Mesenchymal stem cell (in vitro differentiated cells and primary cell): ENCODE measurements at regions not wholly inside any gene's neighbourhood (a gene's known extent, or its start where the extent isn't known, plus 50 kb on each side); places are given as distances from the start of the nearest gene placed in this dataset.

Experiments used
- DNase-seq: peaks from one replicate; pipeline ENCODE4 v3.0.0-alpha.2; 2013
- H2AFZ ChIP-seq: one replicate; pipeline ENCODE4 v1.6.1; 2013; ENCODE audit warnings: low read depth, mild to moderate bottlenecking, control low read depth, inconsistent platforms, low read length, moderate library complexity
- H2AK5ac ChIP-seq: 2 replicates; pipeline ENCODE4 v1.6.1; 2013; ENCODE audit warnings: low read length, moderate library complexity, mild to moderate bottlenecking, inconsistent platforms; ENCODE audit not compliant: severe bottlenecking
- H2BK120ac ChIP-seq: one replicate; pipeline ENCODE4 v1.6.1; 2013; ENCODE audit warnings: low read depth, mild to moderate bottlenecking, inconsistent platforms, low read length, moderate library complexity
- H2BK12ac ChIP-seq, 2 experiments: one replicate each; pipeline ENCODE4 v1.6.1; 2013; ENCODE audit warnings: inconsistent platforms in 2 of 2, low read length in 2 of 2, mild to moderate bottlenecking in 2 of 2, moderate library complexity in 2 of 2, control low read depth in 1 of 2
- H2BK15ac ChIP-seq: one replicate; pipeline ENCODE4 v1.6.1; 2013; ENCODE audit warnings: mild to moderate bottlenecking, low read depth, inconsistent platforms; ENCODE audit not compliant: poor library complexity, severe bottlenecking
- H2BK5ac ChIP-seq: 2 replicates; pipeline ENCODE4 v1.6.1; 2013; ENCODE audit warnings: low read depth, mild to moderate bottlenecking, low read length, control low read depth, inconsistent platforms; ENCODE audit not compliant: poor library complexity, severe bottlenecking
- H3K14ac ChIP-seq, 2 experiments: one replicate each; pipeline ENCODE4 v1.6.1; 2013; ENCODE audit warnings: inconsistent platforms in 2 of 2, low read length in 2 of 2, control low read depth in 1 of 2, mild to moderate bottlenecking in 1 of 2, moderate library complexity in 1 of 2
- H3K18ac ChIP-seq, 2 experiments: one replicate each; pipeline ENCODE4 v1.6.1; 2013; ENCODE audit warnings: inconsistent platforms in 2 of 2, low read length in 2 of 2, control low read depth in 1 of 2, low read depth in 1 of 2, mild to moderate bottlenecking in 1 of 2
- H3K23ac ChIP-seq, 2 experiments: one replicate each; pipeline ENCODE4 v1.6.1; 2013; ENCODE audit warnings: inconsistent platforms in 2 of 2, low read length in 2 of 2, mild to moderate bottlenecking in 2 of 2, moderate library complexity in 2 of 2, control low read depth in 1 of 2
- H3K27ac ChIP-seq: 2 replicates; pipeline ENCODE4 v1.5.1; 2013; ENCODE audit warnings: mild to moderate bottlenecking, moderate library complexity, low read length, control low read depth, inconsistent platforms; ENCODE audit not compliant: poor library complexity, severe bottlenecking
- H3K27me3 ChIP-seq, 2 experiments: 2 replicates each; pipeline versions ENCODE4 v1.6.1 to v1.7.0; 2013; ENCODE audit warnings: low read length in 2 of 2, mild to moderate bottlenecking in 2 of 2, moderate library complexity in 2 of 2, control low read depth in 1 of 2, inconsistent platforms in 1 of 2; ENCODE audit not compliant: control insufficient read depth in 1 of 2, insufficient read depth in 1 of 2
- H3K36me3 ChIP-seq, 2 experiments: 2 replicates each; pipeline versions ENCODE4 v1.6.1 to v1.7.0; 2013; ENCODE audit warnings: low read length in 2 of 2, control low read depth in 1 of 2, inconsistent platforms in 1 of 2, low read depth in 1 of 2, mild to moderate bottlenecking in 1 of 2; ENCODE audit not compliant: insufficient read depth in 2 of 2, control insufficient read depth in 1 of 2
- H3K4ac ChIP-seq, 2 experiments: one replicate each; pipeline ENCODE4 v1.6.1; 2013; ENCODE audit warnings: inconsistent platforms in 2 of 2, low read length in 2 of 2, mild to moderate bottlenecking in 2 of 2, moderate library complexity in 2 of 2, control low read depth in 1 of 2, low read depth in 1 of 2
- H3K4me1 ChIP-seq: 2 replicates; pipeline ENCODE4 v1.6.1; 2013; ENCODE audit warnings: low read depth, low read length, control low read depth; ENCODE audit not compliant: control insufficient read depth, insufficient read depth
- H3K4me2 ChIP-seq: 2 replicates; pipeline ENCODE4 v1.6.1; 2013; ENCODE audit warnings: low read length, mild to moderate bottlenecking, inconsistent platforms; ENCODE audit not compliant: poor library complexity, severe bottlenecking
- H3K4me3 ChIP-seq, 2 experiments: 2 replicates each; pipeline versions ENCODE4 v1.5.1 to v1.7.0; 2013; ENCODE audit warnings: low read length in 2 of 2, mild to moderate bottlenecking in 2 of 2, control low read depth in 1 of 2, low read depth in 1 of 2; ENCODE audit not compliant: insufficient read depth in 1 of 2
- H3K79me1 ChIP-seq: replicated peaks from 2 replicates; pipeline ENCODE4 v1.6.1; 2013; ENCODE audit warnings: mild to moderate bottlenecking, control low read depth, low read length, inconsistent platforms; ENCODE audit not compliant: poor library complexity, severe bottlenecking
- H3K9ac ChIP-seq: 2 replicates; pipeline ENCODE4 v1.7.0; 2013; ENCODE audit warnings: mild to moderate bottlenecking, low read length, moderate library complexity
- H3K9me3 ChIP-seq: 2 replicates; pipeline ENCODE4 v1.7.0; 2013; ENCODE audit warnings: mild to moderate bottlenecking, low read length; ENCODE audit not compliant: control insufficient read depth
- H4K8ac ChIP-seq: one replicate; pipeline ENCODE4 v1.6.1; 2013; ENCODE audit warnings: inconsistent platforms, mild to moderate bottlenecking, low read length, moderate library complexity
- H4K91ac ChIP-seq: one replicate; pipeline ENCODE4 v1.6.1; 2013; ENCODE audit warnings: mild to moderate bottlenecking, low read length, inconsistent platforms
- WGBS: methylation state at CpG from one replicate; pipeline ENCODE4 v1.1.7; 2013; ENCODE audit warnings: mixed read lengths; 5-methylcytosine and 5-hydroxymethylcytosine counted together

DNA sequence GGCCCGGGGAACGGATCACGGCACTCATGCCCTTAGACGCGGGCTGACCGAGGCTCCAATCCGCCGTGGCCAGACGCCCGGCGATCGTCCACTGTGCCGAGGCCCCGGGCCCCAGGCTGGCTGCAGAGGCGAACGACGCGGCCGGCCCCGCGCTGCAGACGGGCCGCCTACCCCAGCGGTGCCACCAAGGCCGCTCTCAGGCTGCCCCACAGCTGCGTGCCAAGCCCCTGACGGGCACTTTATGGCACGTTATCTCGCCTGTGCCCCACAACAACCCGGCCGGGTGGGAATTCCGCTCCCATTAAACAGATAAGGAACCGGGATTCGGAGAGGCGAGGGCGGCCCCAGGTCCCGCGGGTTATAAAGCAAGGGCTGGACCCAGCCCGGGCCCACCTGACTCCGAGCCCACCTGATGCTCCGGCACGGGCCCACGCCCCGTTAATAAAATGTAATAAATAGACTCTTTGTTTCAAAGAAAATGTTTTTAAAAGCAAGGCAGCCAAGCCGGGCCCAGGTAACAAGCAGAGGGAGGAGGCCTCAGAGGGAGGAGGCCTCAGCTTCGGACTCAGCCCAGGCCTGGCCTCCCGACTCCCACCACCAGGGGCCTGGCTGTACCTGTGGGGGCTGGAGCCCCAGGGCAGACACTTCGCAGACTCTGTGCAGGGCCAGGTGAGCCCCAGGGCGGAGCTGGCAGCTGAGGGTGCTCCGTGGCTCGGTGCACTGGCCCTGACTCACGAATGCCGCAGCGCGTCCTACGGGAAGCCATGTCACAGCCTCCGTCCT is 79.7 kb downstream of the FOXL3 start:
- Histone ChIP-seq H3K9me3 (no peaks in the 10 kb centered on the region), H3K4me3 (no peak overlapping the region), H2BK120ac (no peak overlapping the region), H3K14ac (no peak overlapping the region), H3K18ac (no peak overlapping the region), H4K8ac (no peak overlapping the region), H4K91ac (peak overlapping the region; percentile 46), H2BK5ac (no peak overlapping the region), H2BK12ac (no peak overlapping the region), H3K4ac (no peak overlapping the region), H2BK15ac (no peak overlapping the region), H2AK5ac (no peak overlapping the region), H3K36me3 (no peaks in the 10 kb centered on the region), H2AFZ (no peak overlapping the region), H3K4me2 (no peak overlapping the region), H3K79me1 (no peaks in the 10 kb centered on the region), H3K23ac (no peak overlapping the region), H3K4me1 (peaks cover 11% of the 10 kb centered on the region), H3K9ac (no peak overlapping the region), H3K27ac (no peak overlapping the region), H3K27me3 (peaks cover 22 to 48% of the 10 kb centered on the region in 2 experiments)
- WGBS: 93% methylated on average over 57 of the region's 57 CpGs
- no peak for DNase-seq

DNA sequence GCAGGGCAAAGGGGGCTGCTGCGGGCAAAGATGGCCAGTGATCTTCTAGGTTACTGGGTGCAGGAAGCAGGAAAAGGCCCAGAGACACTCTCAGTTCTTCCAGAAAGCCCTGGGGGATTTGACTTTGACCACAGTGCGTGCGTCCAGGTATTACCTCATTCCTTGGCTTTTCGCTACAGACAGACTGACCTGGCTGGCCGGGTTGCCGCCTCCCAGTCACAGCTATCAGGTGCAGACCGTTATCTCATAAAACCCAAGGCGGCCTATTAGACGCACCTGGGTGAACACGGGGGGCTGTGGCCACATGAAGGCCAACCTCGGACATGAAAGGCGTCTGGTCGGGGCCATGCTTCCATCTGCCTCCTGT is 80.3 kb downstream of the FOXL3 start:
- H3K4me1 ChIP-seq: peaks cover 11% of the 10 kb centered on the region
- H3K27me3 ChIP-seq: peaks cover 25 to 52% of the 10 kb centered on the region in 2 experiments
- no peak overlapping the region for H2AFZ ChIP-seq
- H3K9ac ChIP-seq: no peak overlapping the region
- no peak overlapping the region for H3K4me2 ChIP-seq
- no peaks in the 10 kb centered on the region for H3K9me3 ChIP-seq
- no peak overlapping the region for H3K4me3 ChIP-seq
- H3K27ac ChIP-seq: no peak overlapping the region
- no peak overlapping the region for H2BK5ac ChIP-seq
- no peak for DNase-seq
- no peak overlapping the region for H4K91ac ChIP-seq
- 90% methylated on average over 13 of the region's 13 CpGs for WGBS
- H2AK5ac ChIP-seq: no peak overlapping the region
- no peak overlapping the region for H4K8ac ChIP-seq
- H3K23ac ChIP-seq: no peak overlapping the region
- no peak overlapping the region for H3K18ac ChIP-seq
- no peaks in the 10 kb centered on the region for H3K36me3 ChIP-seq
- H3K14ac ChIP-seq: no peak overlapping the region
- peak overlapping the region; percentile 6 for H2BK15ac ChIP-seq
- H3K4ac ChIP-seq: no peak overlapping the region
- H2BK120ac ChIP-seq: no peak overlapping the region
- H2BK12ac ChIP-seq: no peak overlapping the region
- H3K79me1 ChIP-seq: no peaks in the 10 kb centered on the region

DNA sequence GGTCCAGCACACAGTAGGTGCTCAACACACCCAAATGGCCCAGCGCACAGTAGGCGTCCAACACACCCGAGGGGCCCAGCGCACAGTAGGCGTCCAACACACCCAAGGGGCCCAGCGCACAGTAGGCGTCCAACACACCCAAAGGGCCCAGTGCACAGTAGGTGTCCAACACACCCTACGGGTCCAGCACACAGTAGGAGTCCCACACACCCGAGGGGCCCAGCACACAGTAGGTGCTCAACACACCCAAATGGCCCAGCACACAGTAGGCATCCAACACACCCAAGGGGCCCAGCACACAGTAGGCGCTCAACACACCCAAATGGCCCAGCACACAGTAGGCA is 80.8 kb downstream of the FOXL3 start:
- 82% methylated on average over 9 of the region's 10 CpGs for WGBS
- no peak overlapping the region for H2BK120ac ChIP-seq
- no peak overlapping the region for H3K27ac ChIP-seq
- no peak overlapping the region for H2BK15ac ChIP-seq
- H3K4me3 ChIP-seq: no peak overlapping the region
- no peak overlapping the region for H2BK5ac ChIP-seq
- no peak overlapping the region for H3K18ac ChIP-seq
- H3K4me2 ChIP-seq: no peak overlapping the region
- no peaks in the 10 kb centered on the region for H3K9me3 ChIP-seq
- H4K8ac ChIP-seq: no peak overlapping the region
- H3K4ac ChIP-seq: no peak overlapping the region
- H2AFZ ChIP-seq: no peak overlapping the region
- no peaks in the 10 kb centered on the region for H3K36me3 ChIP-seq
- H3K4me1 ChIP-seq: peaks cover 9% of the 10 kb centered on the region
- H3K23ac ChIP-seq: peak overlapping the region in 1 of 2 experiments; percentile 29
- H2BK12ac ChIP-seq: no peak overlapping the region
- H3K27me3 ChIP-seq: peaks cover 25 to 52% of the 10 kb centered on the region in 2 experiments
- H2AK5ac ChIP-seq: no peak overlapping the region
- no peak for DNase-seq
- no peak overlapping the region for H4K91ac ChIP-seq
- H3K9ac ChIP-seq: no peak overlapping the region
- peak overlapping the region in 1 of 2 experiments; percentile 21 for H3K14ac ChIP-seq
- H3K79me1 ChIP-seq: no peaks in the 10 kb centered on the region

DNA sequence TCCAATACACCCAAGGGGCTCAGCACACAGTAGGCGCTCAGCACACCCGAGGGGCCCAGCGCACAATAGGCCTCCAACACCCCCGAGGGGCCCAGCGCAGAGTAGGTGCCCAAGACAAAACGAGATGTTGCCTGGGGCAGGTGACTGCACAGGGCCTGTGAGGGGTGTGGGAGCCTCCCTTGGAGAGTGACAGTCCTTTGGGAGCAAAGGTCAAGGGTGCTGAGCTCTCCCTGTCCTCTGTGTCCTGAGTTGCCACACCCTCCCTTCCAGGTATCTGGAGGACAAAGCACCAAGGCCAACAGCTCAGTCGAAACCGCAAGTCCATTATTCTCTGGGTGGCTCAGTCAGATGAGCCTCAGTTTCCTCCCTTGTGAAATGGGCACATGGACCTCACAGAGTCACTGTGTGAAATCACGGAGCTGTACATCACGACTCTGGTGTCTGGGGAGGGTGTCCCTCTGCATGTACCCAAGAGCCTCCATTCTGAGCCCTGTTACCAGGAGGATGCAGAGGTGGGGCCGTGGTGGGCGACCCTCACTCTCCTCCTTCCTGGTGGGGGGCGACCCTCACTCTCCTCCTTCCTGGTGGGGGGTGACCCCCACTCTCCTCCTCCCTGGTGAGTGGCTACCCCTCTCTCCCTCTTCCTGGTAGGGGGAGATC is 81.3 kb downstream of the FOXL3 start:
- H3K9me3 ChIP-seq: no peaks in the 10 kb centered on the region
- H3K4me2 ChIP-seq: no peak overlapping the region
- H3K4me3 ChIP-seq: no peak overlapping the region
- H2BK15ac ChIP-seq: no peak overlapping the region
- no peak overlapping the region for H2BK120ac ChIP-seq
- H2BK12ac ChIP-seq: no peak overlapping the region
- no peaks in the 10 kb centered on the region for H3K79me1 ChIP-seq
- no peak overlapping the region for H3K9ac ChIP-seq
- 92% methylated on average over 13 of the region's 13 CpGs for WGBS
- H3K27me3 ChIP-seq: peaks cover 24 to 50% of the 10 kb centered on the region in 2 experiments
- H3K14ac ChIP-seq: no peak overlapping the region
- H3K4ac ChIP-seq: no peak overlapping the region
- no peaks in the 10 kb centered on the region for H3K36me3 ChIP-seq
- no peak overlapping the region for H3K23ac ChIP-seq
- no peak overlapping the region for H3K18ac ChIP-seq
- no peak overlapping the region for H2AK5ac ChIP-seq
- no peak overlapping the region for H3K27ac ChIP-seq
- peaks cover 9% of the 10 kb centered on the region for H3K4me1 ChIP-seq
- no peak overlapping the region for H4K8ac ChIP-seq
- no peak overlapping the region for H2BK5ac ChIP-seq
- no peak overlapping the region for H4K91ac ChIP-seq
- no peak overlapping the region for H2AFZ ChIP-seq
- DNase-seq: no peak
